ENCODE measurements at regions not wholly inside any gene's neighbourhood (a gene's known extent, or its start where the extent isn't known, plus 50 kb on each side); places are given as distances from the start of the nearest gene placed in this dataset.
"Not testable (repeated sequence)": the region's sequence is repeated elsewhere in the genome, so short reads cannot be mapped to it uniquely, and the experiment has no call there.

GRCh38 chr7:57740126-57740525, 290.1 kb downstream of the ZNF716 start:
- H3K4me3 ChIP-seq (ENCODE audit: low read depth in 2 of 2, low read length in 2 of 2); POLR2A ChIA-PET; CTCF ChIA-PET; BruUV-seq (replicated peaks); ATAC-seq; H3K27me3 ChIP-seq (ENCODE audit: control insufficient read depth, insufficient read depth, low read length); intact Hi-C loops (cut with micrococcal nuclease; ENCODE audit: unreplicated experiment); H3K4me1 ChIP-seq (ENCODE audit: control insufficient read depth, insufficient read depth, low read length); in situ Hi-C loops (cut with HindIII; ENCODE audit: low pct_unique_long_range_greater_than_20kb, low sequenced_read_pairs); H3K9me3 ChIP-seq (ENCODE audit: control insufficient read depth, insufficient read depth, low read depth, low read length); H3K36me3 ChIP-seq (ENCODE audit: control insufficient read depth, insufficient read depth, low read length); DNase-seq (ENCODE audit: low read depth, low spot score); H3K27ac ChIP-seq (ENCODE audit: low read length): not testable (repeated sequence)

- intact Hi-C loops (cut with micrococcal nuclease; ENCODE audit: unreplicated experiment) (no loop called here), in situ Hi-C loops (cut with HindIII; ENCODE audit: low pct_unique_long_range_greater_than_20kb, low sequenced_read_pairs) (no loop called here)
- no peak overlapping the region for H3K4me3 ChIP-seq (ENCODE audit: low read depth in 2 of 2, low read length in 2 of 2)
- no peaks in the 10 kb centered on the region for H3K27me3 ChIP-seq (ENCODE audit: control insufficient read depth, insufficient read depth, low read length)
- ChIA-PET CTCF (no interaction called here), POLR2A (no interaction called here)
- no peaks in the 10 kb centered on the region for H3K9me3 ChIP-seq (ENCODE audit: control insufficient read depth, insufficient read depth, low read depth, low read length)
- no peak for ATAC-seq
- no peak for DNase-seq (ENCODE audit: low read depth, low spot score)
- BruUV-seq (replicated peaks), result no TSS peak
- no peak overlapping the region for H3K27ac ChIP-seq (ENCODE audit: low read length)
- H3K4me1 ChIP-seq (ENCODE audit: control insufficient read depth, insufficient read depth, low read length), result no peaks in the 10 kb centered on the region
- TF ChIP-seq POLR2AphosphoS5 (IDR thresholded peaks at IDR 0.05; ENCODE audit: low read depth, low read length) (no peak), REST (IDR thresholded peaks at IDR 0.05; ENCODE audit: insufficient read depth in 1 of 2, low read depth in 2 of 2, low read length in 1 of 2) (no peak), CTCF (IDR thresholded peaks at IDR 0.05) (no peak), SIN3A (IDR thresholded peaks at IDR 0.05; ENCODE audit: borderline replicate concordance, insufficient read depth, low read depth, low read length) (no peak), TCF7L2 (IDR thresholded peaks at IDR 0.05; ENCODE audit: low read depth, low read length) (no peak)
- H3K36me3 ChIP-seq (ENCODE audit: control insufficient read depth, insufficient read depth, low read length), result no peaks in the 10 kb centered on the region
Observed at GRCh38 chr7:57769131-57769530, 319.2 kb downstream of the ZNF716 start.

GRCh38 chr7:57769958-57770357, 320.0 kb downstream of the ZNF716 start:
- Histone ChIP-seq H3K36me3 (ENCODE audit: control insufficient read depth, insufficient read depth, low read length) (no peaks in the 10 kb centered on the region), H3K4me3 (ENCODE audit: low read depth in 2 of 2, low read length in 2 of 2) (no peak overlapping the region), H3K27me3 (ENCODE audit: control insufficient read depth, insufficient read depth, low read length) (no peaks in the 10 kb centered on the region), H3K27ac (ENCODE audit: low read length) (no peak overlapping the region), H3K4me1 (ENCODE audit: control insufficient read depth, insufficient read depth, low read length) (no peaks in the 10 kb centered on the region), H3K9me3 (ENCODE audit: control insufficient read depth, insufficient read depth, low read depth, low read length) (no peaks in the 10 kb centered on the region)
- ChIA-PET POLR2A (no interaction called here), CTCF (no interaction called here)
- intact Hi-C loops (cut with micrococcal nuclease; ENCODE audit: unreplicated experiment), result no loop called here
- TF ChIP-seq POLR2AphosphoS5 (IDR thresholded peaks at IDR 0.05; ENCODE audit: low read depth, low read length) (no peak), CTCF (IDR thresholded peaks at IDR 0.05) (no peak), TCF7L2 (IDR thresholded peaks at IDR 0.05; ENCODE audit: low read depth, low read length) (no peak), SIN3A (IDR thresholded peaks at IDR 0.05; ENCODE audit: borderline replicate concordance, insufficient read depth, low read depth, low read length) (no peak)
- in situ Hi-C loops (cut with HindIII; ENCODE audit: low pct_unique_long_range_greater_than_20kb, low sequenced_read_pairs), result no loop called here
- BruUV-seq (replicated peaks), result no TSS peak
- ATAC-seq (no peak), DNase-seq (ENCODE audit: low read depth, low spot score) (no peak)

Measured in Panc1 (cell line).